H9 (cell line): ENCODE measurements at regions not wholly inside any gene's neighbourhood (a gene's known extent, or its start where the extent isn't known, plus 50 kb on each side); places are given as distances from the start of the nearest gene placed in this dataset.

Experiments
- DNase-seq: peaks from one replicate; pipeline ENCODE4 v3.0.0-alpha.2; 2017
- H2AFZ ChIP-seq: one replicate; pipeline ENCODE4 v1.6.1; 2013; ENCODE audit warnings: mild to moderate bottlenecking, low read length, control low read depth, moderate library complexity
- H2AK5ac ChIP-seq: 2 replicates; pipeline ENCODE4 v1.6.1; 2013; ENCODE audit warnings: low read length, control low read depth, mixed read lengths; ENCODE audit not compliant: insufficient read length
- H2BK120ac ChIP-seq: one replicate; pipeline ENCODE4 v1.6.1; 2013; ENCODE audit warnings: low read depth, mild to moderate bottlenecking, low read length, control low read depth, inconsistent platforms; ENCODE audit not compliant: poor library complexity, severe bottlenecking
- H2BK12ac ChIP-seq: 2 replicates; pipeline ENCODE4 v1.6.1; 2013; ENCODE audit warnings: low read length, control low read depth, mixed read lengths, low read depth; ENCODE audit not compliant: insufficient read length
- H2BK15ac ChIP-seq: 2 replicates; pipeline ENCODE4 v1.6.1; 2013; ENCODE audit warnings: low read depth, low read length, control low read depth
- H2BK20ac ChIP-seq: one replicate; pipeline ENCODE4 v1.6.1; 2013; ENCODE audit warnings: low read depth, mild to moderate bottlenecking, low read length, control low read depth, inconsistent platforms; ENCODE audit not compliant: poor library complexity, severe bottlenecking
- H2BK5ac ChIP-seq: 2 replicates; pipeline ENCODE4 v1.6.1; 2013; ENCODE audit warnings: low read length, control low read depth, mixed read lengths; ENCODE audit not compliant: insufficient read length
- H3K14ac ChIP-seq: 2 replicates; pipeline ENCODE4 v1.6.1; 2013; ENCODE audit warnings: low read length, control low read depth; ENCODE audit not compliant: insufficient read depth
- H3K18ac ChIP-seq: 2 replicates; pipeline ENCODE4 v1.6.1; 2013; ENCODE audit warnings: low read depth, mild to moderate bottlenecking, mixed read lengths, low read length, control low read depth; ENCODE audit not compliant: insufficient read length
- H3K23ac ChIP-seq: 2 replicates; pipeline ENCODE4 v1.6.1; 2013; ENCODE audit warnings: low read length, control low read depth, mixed read lengths, low read depth; ENCODE audit not compliant: insufficient read length
- H3K23me2 ChIP-seq: 2 replicates; pipeline ENCODE4 v1.6.1; 2013; ENCODE audit warnings: low read depth, mild to moderate bottlenecking, mixed read lengths, low read length, control low read depth; ENCODE audit not compliant: insufficient read length, poor library complexity, severe bottlenecking
- H3K27ac ChIP-seq: 2 replicates; pipeline ENCODE4 v1.5.1; 2013; ENCODE audit warnings: low read length, control low read depth, mixed read lengths, low read depth; ENCODE audit not compliant: insufficient read length
- H3K27me3 ChIP-seq: 2 replicates; pipeline ENCODE4 v1.6.1; 2013; ENCODE audit warnings: low read length, control low read depth, inconsistent platforms; ENCODE audit not compliant: insufficient read depth
- H3K4ac ChIP-seq: 2 replicates; pipeline ENCODE4 v1.6.1; 2013; ENCODE audit warnings: low read depth, mild to moderate bottlenecking, control low read depth, inconsistent platforms, low read length, moderate library complexity
- H3K4me1 ChIP-seq: 2 replicates; pipeline ENCODE4 v1.6.1; 2013; ENCODE audit warnings: low read length, control low read depth, inconsistent platforms; ENCODE audit not compliant: insufficient read depth
- H3K4me2 ChIP-seq: 2 replicates; pipeline ENCODE4 v1.6.1; 2013; ENCODE audit warnings: low read length, control low read depth, mixed read lengths; ENCODE audit not compliant: insufficient read length, insufficient read depth
- H3K56ac ChIP-seq: 2 replicates; pipeline ENCODE4 v1.6.1; 2013; ENCODE audit warnings: low read depth, mild to moderate bottlenecking, mixed read lengths, low read length, control low read depth; ENCODE audit not compliant: insufficient read length
- H3K79me1 ChIP-seq: 2 replicates; pipeline ENCODE4 v1.6.1; 2013; ENCODE audit warnings: low read depth, mild to moderate bottlenecking, moderate library complexity, low read length, control low read depth, inconsistent platforms; ENCODE audit not compliant: insufficient read depth, poor library complexity, severe bottlenecking
- H3K79me2 ChIP-seq: 2 replicates; pipeline ENCODE4 v1.6.1; 2013; ENCODE audit warnings: low read length, control low read depth, inconsistent platforms; ENCODE audit not compliant: insufficient read depth
- H3K9ac ChIP-seq: 2 replicates; pipeline ENCODE4 v1.6.1; 2013; ENCODE audit warnings: low read length, control low read depth, mixed read lengths; ENCODE audit not compliant: insufficient read length; ENCODE audit errors: extremely low read depth
- H3K9me3 ChIP-seq: one replicate; pipeline ENCODE4 v1.6.1; 2013; ENCODE audit warnings: low read depth, low read length, inconsistent platforms; ENCODE audit not compliant: control insufficient read depth
- H3T11ph ChIP-seq: one replicate; pipeline ENCODE4 v1.6.1; 2013; ENCODE audit warnings: mild to moderate bottlenecking, low read length, control low read depth, inconsistent platforms
- H4K20me1 ChIP-seq: one replicate; pipeline ENCODE4 v1.6.1; 2013; ENCODE audit not compliant: control insufficient read depth, insufficient read length, insufficient read depth
- H4K5ac ChIP-seq: 2 replicates; pipeline ENCODE4 v1.6.1; 2013; ENCODE audit warnings: low read depth, mild to moderate bottlenecking, mixed read lengths, low read length, control low read depth; ENCODE audit not compliant: insufficient read length
- H4K8ac ChIP-seq: replicated peaks from 2 replicates; pipeline ENCODE4 v1.6.1; 2013; ENCODE audit warnings: low read length, control low read depth, mixed read lengths, low read depth; ENCODE audit not compliant: insufficient read length
- H4K91ac ChIP-seq: 2 replicates; pipeline ENCODE4 v1.6.1; 2013; ENCODE audit warnings: low read depth, mild to moderate bottlenecking, moderate library complexity, mixed read lengths, low read length, control low read depth; ENCODE audit not compliant: insufficient read length
- H3K27ac Mint-ChIP-seq, 3 experiments: 2 replicates in 2 of 3; 3 replicates in 1 of 3; pipeline ENCODE4 v1.8.0; 2020 to 2021; ENCODE audit warnings: mixed read lengths in 3 of 3, mild to moderate bottlenecking in 1 of 3, moderate library complexity in 1 of 3
- H3K27me3 Mint-ChIP-seq: 2 replicates; pipeline ENCODE4 v1.8.0; 2021; ENCODE audit warnings: low read depth, mild to moderate bottlenecking, moderate library complexity, mixed read lengths
- H3K36me3 Mint-ChIP-seq, 3 experiments: 2 replicates in 2 of 3; 3 replicates in 1 of 3; pipeline ENCODE4 v1.8.0; 2020 to 2021; ENCODE audit warnings: low read depth in 3 of 3, mixed read lengths in 3 of 3; ENCODE audit not compliant: insufficient read depth in 1 of 3
- H3K4me1 Mint-ChIP-seq, 2 experiments: 2 replicates each; pipeline ENCODE4 v1.8.0; 2020; ENCODE audit warnings: mixed read lengths in 2 of 2
- H3K4me3 Mint-ChIP-seq, 2 experiments: 2 replicates in 1 of 2; 3 replicates in 1 of 2; pipeline ENCODE4 v1.8.0; 2020 to 2021; ENCODE audit warnings: mild to moderate bottlenecking in 2 of 2, mixed read lengths in 2 of 2, moderate library complexity in 1 of 2
- H3K9me3 Mint-ChIP-seq, 2 experiments: 2 replicates in 1 of 2; 3 replicates in 1 of 2; pipeline ENCODE4 v1.8.0; 2020; ENCODE audit warnings: mild to moderate bottlenecking in 2 of 2, mixed read lengths in 2 of 2, moderate library complexity in 1 of 2
- CTCF ChIP-seq: fragments of 200-600 bp; sonication (generic); conservative IDR thresholded peaks from 3 replicates; pipeline ENCODE4 v1.8.0; 2021; ENCODE audit warnings: antibody characterized with exemption, mild to moderate bottlenecking
- WGBS: extraction: QIAGEN DNeasy Blood & Tissue Kit; methylation state at CpG from one replicate; pipeline ENCODE4 v1.1.7; 2013; ENCODE audit warnings: missing lambda C conversion rate, low lambda C conversion rate, mixed read lengths; ENCODE audit not compliant: insufficient read length; ENCODE audit errors: extremely low coverage; 5-methylcytosine and 5-hydroxymethylcytosine counted together

GRCh38 chr2:198322275-198322674 is 517.9 kb downstream of the PLCL1 start:
- no peak overlapping the region for H2AK5ac ChIP-seq
- H4K8ac ChIP-seq: no peak overlapping the region
- no peak overlapping the region for H4K5ac ChIP-seq
- no peak overlapping the region for H2BK120ac ChIP-seq
- no peak for DNase-seq
- H3K79me1 ChIP-seq: no peaks in the 10 kb centered on the region
- H2AFZ ChIP-seq: no peak overlapping the region
- no peak overlapping the region for H3K23ac ChIP-seq
- H3K27ac ChIP-seq: no peak overlapping the region
- no peak overlapping the region for H3T11ph ChIP-seq
- no peak overlapping the region for H2BK5ac ChIP-seq
- H3K56ac ChIP-seq: no peak overlapping the region
- Mint-ChIP-seq H3K4me1 (peaks cover 8 to 12% of the 10 kb centered on the region in 2 experiments; a peak in 3 of 4 replicates), H3K27me3 (no peaks in the 10 kb centered on the region), H3K9me3 (no peaks in the 10 kb centered on the region), H3K27ac (no peak overlapping the region), H3K4me3 (no peak overlapping the region), H3K36me3 (no peaks in the 10 kb centered on the region)
- no peaks in the 10 kb centered on the region for H3K9me3 ChIP-seq
- no peak overlapping the region for H3K4me2 ChIP-seq
- H2BK12ac ChIP-seq: no peak overlapping the region
- no peaks in the 10 kb centered on the region for H4K20me1 ChIP-seq
- H3K4ac ChIP-seq: no peak overlapping the region
- H4K91ac ChIP-seq: no peak overlapping the region
- no peak overlapping the region for H3K9ac ChIP-seq
- no peak overlapping the region for H3K14ac ChIP-seq
- H2BK20ac ChIP-seq: no peak overlapping the region
- no peaks in the 10 kb centered on the region for H3K4me1 ChIP-seq
- H2BK15ac ChIP-seq: no peak overlapping the region
- TF ChIP-seq CTCF: peak; percentile 71
- no peaks in the 10 kb centered on the region for H3K23me2 ChIP-seq
- no peaks in the 10 kb centered on the region for H3K79me2 ChIP-seq
- WGBS: no CpG with 5 or more reads among the region's 8 CpGs
- no peak overlapping the region for H3K18ac ChIP-seq
- no peaks in the 10 kb centered on the region for H3K27me3 ChIP-seq
